Omental fat pad (tissue), 3 donors: ENCODE measurements at regions not wholly inside any gene's neighbourhood (a gene's known extent, or its start where the extent isn't known, plus 50 kb on each side); places are given as distances from the start of the nearest gene placed in this dataset.
"Not testable (repeated sequence)": the region's sequence is repeated elsewhere in the genome, so short reads cannot be mapped to it uniquely, and the experiment has no call there.

ENCODE experiments used
- ATAC-seq: fragments of 150-250 bp; one replicate; pipeline ENCODE4 v1.9.1; 2016; ENCODE audit warnings: mild to moderate bottlenecking, moderate library complexity; ENCODE audit not compliant: low FRiP score
- DNase-seq: peaks from one replicate; pipeline ENCODE4 v3.0.0-alpha.2; 2019; ENCODE audit warnings: low spot score
- TF ChIP-seq, protein P1 (sequence below), 3 donors: fragments of 450-650 bp; IDR thresholded peaks; one replicate each; pipeline ENCODE4 v1.5.1; 2016 to 2017; ENCODE audit warnings: antibody characterized with exemption in 3 of 3, mild to moderate bottlenecking in 3 of 3, moderate library complexity in 2 of 3

DNA sequence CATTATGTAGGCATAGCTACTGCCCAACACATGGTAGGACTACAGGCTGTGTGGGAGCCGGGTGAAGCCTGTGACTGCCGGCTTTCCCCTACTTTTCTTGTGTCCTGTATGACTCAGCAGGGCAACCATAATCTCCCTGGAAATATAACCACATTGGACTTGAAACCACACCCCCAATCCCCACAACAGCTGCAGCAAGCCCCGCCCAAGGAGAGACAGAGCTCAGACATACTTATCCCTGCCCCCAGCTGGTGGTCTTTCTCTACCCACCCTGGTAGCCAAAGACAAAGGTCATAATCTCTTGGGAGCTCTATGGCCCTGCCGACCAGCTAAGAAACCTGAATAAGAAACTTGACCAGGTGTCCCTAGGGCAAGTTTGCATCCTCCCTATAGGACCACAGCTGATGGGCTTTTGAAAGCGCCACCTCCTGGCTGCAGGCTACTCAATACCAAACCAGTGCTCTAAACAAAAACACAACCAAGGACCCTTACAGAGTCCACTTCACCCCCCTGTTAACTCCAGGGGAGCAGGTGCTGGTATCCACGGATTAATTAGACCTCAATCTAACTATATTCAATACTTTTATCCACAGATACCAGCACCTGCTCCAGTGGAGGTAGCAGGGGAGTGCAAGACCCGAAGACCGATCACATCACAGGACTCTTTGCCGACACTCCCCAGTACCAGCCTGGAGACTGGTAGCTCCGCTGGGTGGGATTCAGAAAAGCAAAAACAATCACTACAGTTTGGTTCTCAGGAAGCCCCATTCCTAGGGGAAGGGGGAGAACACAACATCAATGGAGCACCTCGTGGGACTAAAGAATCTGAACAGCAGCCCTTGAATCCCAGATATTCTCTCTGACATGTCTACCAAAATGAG lies 91.2 kb downstream of the IRX5 start:
- TF ChIP-seq, protein P1, sequence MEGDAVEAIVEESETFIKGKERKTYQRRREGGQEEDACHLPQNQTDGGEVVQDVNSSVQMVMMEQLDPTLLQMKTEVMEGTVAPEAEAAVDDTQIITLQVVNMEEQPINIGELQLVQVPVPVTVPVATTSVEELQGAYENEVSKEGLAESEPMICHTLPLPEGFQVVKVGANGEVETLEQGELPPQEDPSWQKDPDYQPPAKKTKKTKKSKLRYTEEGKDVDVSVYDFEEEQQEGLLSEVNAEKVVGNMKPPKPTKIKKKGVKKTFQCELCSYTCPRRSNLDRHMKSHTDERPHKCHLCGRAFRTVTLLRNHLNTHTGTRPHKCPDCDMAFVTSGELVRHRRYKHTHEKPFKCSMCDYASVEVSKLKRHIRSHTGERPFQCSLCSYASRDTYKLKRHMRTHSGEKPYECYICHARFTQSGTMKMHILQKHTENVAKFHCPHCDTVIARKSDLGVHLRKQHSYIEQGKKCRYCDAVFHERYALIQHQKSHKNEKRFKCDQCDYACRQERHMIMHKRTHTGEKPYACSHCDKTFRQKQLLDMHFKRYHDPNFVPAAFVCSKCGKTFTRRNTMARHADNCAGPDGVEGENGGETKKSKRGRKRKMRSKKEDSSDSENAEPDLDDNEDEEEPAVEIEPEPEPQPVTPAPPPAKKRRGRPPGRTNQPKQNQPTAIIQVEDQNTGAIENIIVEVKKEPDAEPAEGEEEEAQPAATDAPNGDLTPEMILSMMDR (IDR thresholded peaks at IDR 0.05), result no peak
- DNase-seq (no peak), ATAC-seq (no peak)

- not testable (repeated sequence) for ATAC-seq, DNase-seq
These were observed 96.6 kb downstream of the IRX5 start for GRCh38 chr16:55027260-55027659.

GRCh38 chr16:55029509-55029908 lies 98.8 kb downstream of the IRX5 start:
- TF ChIP-seq, protein P1 (IDR thresholded peaks at IDR 0.05), result no peak
- DNase-seq (no peak), ATAC-seq (no peak)

GRCh38 chr16:55030944-55031343 lies 100.3 kb downstream of the IRX5 start:
- DNase-seq, result no peak
- TF ChIP-seq, protein P1 (IDR thresholded peaks at IDR 0.05), result no peak
- ATAC-seq, result no peak

- DNase-seq, result no peak
- no peak for ATAC-seq
- TF ChIP-seq, protein P1 (IDR thresholded peaks at IDR 0.05), result no peak
These were observed 100.8 kb downstream of the IRX5 start for GRCh38 chr16:55031481-55031880.

DNA sequence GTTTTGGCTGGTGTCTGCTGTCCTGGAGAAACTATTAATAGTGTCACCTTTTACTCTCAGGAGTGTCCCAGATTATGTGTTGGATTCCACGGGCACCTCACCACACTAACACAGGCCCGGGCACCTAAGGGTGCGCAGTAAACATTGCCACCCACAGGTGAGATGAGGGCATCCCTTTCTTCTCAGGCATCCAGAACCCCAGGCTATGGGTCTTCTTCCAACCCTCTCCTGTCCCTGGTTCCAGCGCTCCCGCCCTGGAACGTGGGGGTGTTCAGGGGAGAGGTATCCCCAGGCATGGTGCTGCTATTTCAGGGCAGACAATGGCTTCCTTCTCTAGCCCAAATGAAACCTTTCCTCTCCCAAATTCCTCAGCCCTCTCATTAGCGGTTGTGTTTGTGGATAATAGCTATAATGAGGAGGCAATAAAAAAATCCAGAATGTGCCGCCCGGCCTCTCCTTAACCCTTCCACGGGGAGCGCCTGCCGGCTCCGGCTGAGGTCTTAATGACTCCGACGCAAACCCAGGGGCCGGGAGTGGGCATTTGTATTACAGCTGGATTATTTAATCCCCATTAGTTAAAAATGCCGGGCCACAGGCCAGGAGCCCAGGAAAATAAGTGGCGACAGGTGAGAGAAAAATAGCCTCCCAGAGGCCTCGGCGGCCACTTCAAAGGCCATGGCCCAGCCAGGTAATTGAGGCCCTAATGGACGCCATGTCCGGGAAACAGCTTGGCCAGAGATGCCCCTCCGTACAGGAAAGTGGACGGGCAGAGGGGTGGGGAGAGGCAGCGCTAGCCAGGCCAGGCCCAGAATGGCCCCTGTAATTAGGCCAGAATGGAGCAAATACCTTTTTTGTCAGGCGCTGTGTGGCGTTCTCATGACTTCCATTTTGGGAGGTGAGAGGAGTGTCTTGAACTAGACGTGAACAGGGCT lies 102.8 kb downstream of the IRX5 start:
- ATAC-seq, result no peak
- TF ChIP-seq, protein P1 (IDR thresholded peaks at IDR 0.05), result no peak

GRCh38 chr16:55035029-55035428 lies 104.4 kb downstream of the IRX5 start:
- ATAC-seq (no peak), DNase-seq (no peak)
- TF ChIP-seq, protein P1 (IDR thresholded peaks at IDR 0.05), result no peak

More for the DNA sequence above, 102.8 kb downstream of the IRX5 start:
- no peak for DNase-seq
